Stimulated activated memory B cell treated with anti-CD40 and anti-IgM and Interleukin-4, amounts not matched to agents 10 μg/mL and 1 μg/mL and 100 μg/mL, for 72 hours (primary cell): ENCODE measurements at regions not wholly inside any gene's neighbourhood (a gene's known extent, or its start where the extent isn't known, plus 50 kb on each side); places are given as distances from the start of the nearest gene placed in this dataset.
"Not testable (repeated sequence)": the region's sequence is repeated elsewhere in the genome, so short reads cannot be mapped to it uniquely, and the experiment has no call there.

Experiments
- ATAC-seq: fragments of 150-1000 bp; cut with Tn5 transposase; 2 replicates; pipeline ENCODE4 v1.10.0; 2021
- H3K27ac Mint-ChIP-seq: one replicate; pipeline ENCODE4 v1.8.0; 2022; ENCODE audit warnings: mild to moderate bottlenecking, mixed read lengths
- H3K27me3 Mint-ChIP-seq: one replicate; pipeline ENCODE4 v1.8.0; 2022; ENCODE audit warnings: mixed read lengths
- H3K36me3 Mint-ChIP-seq: one replicate; pipeline ENCODE4 v1.8.0; 2022; ENCODE audit warnings: mixed read lengths
- H3K4me1 Mint-ChIP-seq: one replicate; pipeline ENCODE4 v1.8.0; 2022; ENCODE audit warnings: mixed read lengths
- H3K4me3 Mint-ChIP-seq: one replicate; pipeline ENCODE4 v1.8.0; 2022; ENCODE audit warnings: mild to moderate bottlenecking, moderate library complexity, mixed read lengths
- H3K9me3 Mint-ChIP-seq: one replicate; pipeline ENCODE4 v1.8.0; 2022; ENCODE audit warnings: mixed read lengths

GRCh38 chr4:156411531-156411930 is 457.9 kb upstream of the CTSO start:
- Mint-ChIP-seq H3K27ac (no peak overlapping the region), H3K4me1 (no peaks in the 10 kb centered on the region), H3K4me3 (no peak overlapping the region), H3K36me3 (no peaks in the 10 kb centered on the region), H3K9me3 (peaks cover 3% of the 10 kb centered on the region), H3K27me3 (no peaks in the 10 kb centered on the region)
- no peak for ATAC-seq

DNA sequence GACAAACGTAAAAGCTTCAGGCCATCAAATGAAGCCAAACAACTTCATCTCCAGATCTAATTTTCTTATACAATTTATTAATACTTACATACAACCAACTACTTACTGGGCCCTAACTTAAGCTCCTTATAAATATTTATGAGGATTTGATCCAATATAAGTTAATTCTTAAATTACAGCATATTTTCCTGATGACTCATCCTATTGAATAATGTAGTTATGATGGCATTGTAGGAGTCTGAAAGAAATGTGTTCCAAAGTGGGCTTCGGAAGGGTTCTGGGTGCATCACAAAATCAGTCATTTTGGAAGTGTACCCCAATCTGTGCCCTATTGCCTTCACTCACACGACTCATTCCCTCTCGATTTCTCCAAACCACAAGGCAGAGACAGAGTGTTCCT is 455.1 kb upstream of the CTSO start:
- Mint-ChIP-seq H3K4me1 (no peaks in the 10 kb centered on the region), H3K27me3 (no peaks in the 10 kb centered on the region), H3K4me3 (no peak overlapping the region), H3K9me3 (peaks cover 18% of the 10 kb centered on the region), H3K36me3 (no peaks in the 10 kb centered on the region), H3K27ac (no peak overlapping the region)
- ATAC-seq: no peak

- Mint-ChIP-seq H3K27me3 (no peaks in the 10 kb centered on the region), H3K36me3 (no peaks in the 10 kb centered on the region), H3K27ac (no peak overlapping the region), H3K4me1 (no peaks in the 10 kb centered on the region), H3K4me3 (no peak overlapping the region), H3K9me3 (peaks cover 18% of the 10 kb centered on the region)
- no peak for ATAC-seq
These were observed 447.7 kb upstream of the CTSO start for GRCh38 chr4:156401371-156401770.

GRCh38 chr4:156396534-156396933 is 442.9 kb upstream of the CTSO start:
- Mint-ChIP-seq H3K9me3 (no peaks in the 10 kb centered on the region), H3K4me1 (no peaks in the 10 kb centered on the region), H3K27me3 (no peaks in the 10 kb centered on the region), H3K4me3 (no peak overlapping the region), H3K27ac (no peak overlapping the region), H3K36me3 (no peaks in the 10 kb centered on the region)
- no peak for ATAC-seq

- Mint-ChIP-seq H3K27me3 (no peaks in the 10 kb centered on the region), H3K4me3 (no peak overlapping the region), H3K4me1 (no peaks in the 10 kb centered on the region), H3K9me3 (no peaks in the 10 kb centered on the region), H3K36me3 (no peaks in the 10 kb centered on the region), H3K27ac (no peak overlapping the region)
- ATAC-seq: no peak
These were observed 437.6 kb upstream of the CTSO start for GRCh38 chr4:156391325-156391653.

- Mint-ChIP-seq H3K9me3 (no peaks in the 10 kb centered on the region), H3K27ac (no peak overlapping the region), H3K27me3 (no peaks in the 10 kb centered on the region), H3K4me3 (no peak overlapping the region), H3K36me3 (no peaks in the 10 kb centered on the region), H3K4me1 (no peaks in the 10 kb centered on the region)
- no peak for ATAC-seq
These were observed 437.1 kb upstream of the CTSO start for GRCh38 chr4:156390599-156391324.

GRCh38 chr4:156388826-156389225 is 435.2 kb upstream of the CTSO start:
- H3K4me3 Mint-ChIP-seq: no peak overlapping the region
- H3K4me1 Mint-ChIP-seq: no peaks in the 10 kb centered on the region
- no peaks in the 10 kb centered on the region for H3K9me3 Mint-ChIP-seq
- no peak overlapping the region for H3K27ac Mint-ChIP-seq
- H3K36me3 Mint-ChIP-seq: no peaks in the 10 kb centered on the region
- H3K27me3 Mint-ChIP-seq: no peaks in the 10 kb centered on the region
- ATAC-seq: no peak

DNA sequence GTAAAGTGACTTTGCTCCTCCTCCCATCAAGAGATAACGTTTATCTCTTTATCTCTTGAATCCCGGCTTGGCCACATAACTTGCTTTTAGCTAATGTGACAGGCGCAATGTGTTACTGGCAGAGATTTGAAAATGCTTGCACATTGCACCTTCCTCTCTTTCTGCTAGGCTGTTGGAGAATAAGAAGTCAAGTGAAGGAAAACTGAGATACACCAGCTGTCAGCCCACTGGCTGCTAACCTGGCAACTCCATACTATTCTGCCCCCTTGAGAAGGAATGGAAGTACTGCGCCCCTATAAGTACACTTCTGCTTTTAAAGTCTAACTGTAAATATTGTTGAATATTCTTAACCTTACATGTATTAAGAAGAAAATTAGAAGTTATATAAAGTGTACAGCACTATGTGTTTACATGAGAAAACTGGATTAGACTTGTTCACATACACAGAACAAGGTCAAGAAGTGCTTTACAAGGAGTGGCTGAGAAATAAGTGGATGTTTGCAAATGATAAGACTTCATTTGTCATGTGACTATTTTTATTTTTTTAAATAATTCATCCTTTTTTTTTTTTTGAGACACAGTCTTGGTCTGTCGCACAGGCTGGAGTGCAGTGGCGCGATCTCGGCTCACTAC is 424.5 kb upstream of the CTSO start:
- no peak for ATAC-seq
- H3K27me3 Mint-ChIP-seq: no peaks in the 10 kb centered on the region
- H3K4me1 Mint-ChIP-seq: no peaks in the 10 kb centered on the region
- H3K36me3 Mint-ChIP-seq: no peaks in the 10 kb centered on the region
- no peak overlapping the region for H3K4me3 Mint-ChIP-seq
- peaks cover 4% of the 10 kb centered on the region for H3K9me3 Mint-ChIP-seq
- H3K27ac Mint-ChIP-seq: no peak overlapping the region

DNA sequence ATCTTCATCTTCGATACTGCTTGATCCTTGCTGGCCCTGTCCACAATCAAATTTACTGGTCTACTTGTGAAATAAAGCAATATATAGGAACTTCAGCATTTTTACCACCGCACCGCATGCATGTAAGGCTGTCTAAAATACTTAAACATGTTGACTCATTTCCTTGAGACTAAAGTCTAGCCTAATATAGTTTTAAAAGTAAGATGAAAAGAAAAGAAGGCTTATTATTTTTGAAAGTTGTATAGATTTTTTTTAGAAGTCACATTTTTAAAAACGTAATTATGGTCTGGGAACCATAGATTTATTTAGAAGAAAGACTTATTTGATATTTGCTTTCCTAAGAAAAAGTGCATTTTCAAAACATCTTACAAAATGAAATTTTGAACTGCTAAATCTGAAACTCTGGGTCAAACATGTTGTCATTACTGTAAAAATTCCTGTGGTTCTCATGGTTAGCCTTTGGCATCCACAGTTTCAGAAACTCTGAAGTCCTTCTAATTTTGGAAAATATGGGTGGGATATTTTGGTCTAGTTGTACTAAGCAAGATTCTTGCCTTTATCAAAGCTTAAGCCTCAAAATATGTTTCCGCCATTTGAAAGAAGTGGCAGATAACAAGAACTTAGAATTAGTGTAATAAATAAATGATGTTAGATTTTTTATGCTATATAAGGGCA is 423.5 kb upstream of the CTSO start:
- Mint-ChIP-seq H3K4me3 (no peak overlapping the region), H3K27ac (no peak overlapping the region)

DNA sequence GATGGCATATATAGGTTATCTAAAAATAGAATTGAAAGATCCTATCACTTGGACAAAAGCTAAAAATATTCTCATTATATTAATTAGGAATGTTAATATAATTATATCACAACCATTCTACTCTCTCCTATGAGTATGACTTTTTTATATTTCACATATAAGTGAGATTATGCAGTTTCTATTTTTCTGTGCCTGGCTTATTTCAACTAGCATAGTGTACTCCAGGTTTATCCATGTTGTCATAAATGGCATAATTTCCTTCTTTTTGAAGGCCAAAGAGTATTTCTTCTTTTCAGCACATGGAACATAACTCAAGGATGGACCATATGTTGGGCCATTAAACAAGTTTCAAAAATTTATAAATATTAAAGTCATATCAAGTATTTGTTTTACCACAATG is 421.2 kb upstream of the CTSO start:
- H3K27me3 Mint-ChIP-seq: no peaks in the 10 kb centered on the region
- no peak overlapping the region for H3K4me3 Mint-ChIP-seq
- H3K4me1 Mint-ChIP-seq: no peaks in the 10 kb centered on the region
- no peaks in the 10 kb centered on the region for H3K9me3 Mint-ChIP-seq
- H3K36me3 Mint-ChIP-seq: no peaks in the 10 kb centered on the region
- H3K27ac Mint-ChIP-seq: no peak overlapping the region
- ATAC-seq: no peak

More for the DNA sequence above, 423.5 kb upstream of the CTSO start:
- no peak for ATAC-seq
- Mint-ChIP-seq H3K27me3 (no peaks in the 10 kb centered on the region), H3K9me3 (peaks cover 4% of the 10 kb centered on the region), H3K36me3 (no peaks in the 10 kb centered on the region), H3K4me1 (no peaks in the 10 kb centered on the region)

GRCh38 chr4:156374069-156374468 is 420.4 kb upstream of the CTSO start:
- Mint-ChIP-seq H3K36me3 (no peaks in the 10 kb centered on the region), H3K9me3 (no peaks in the 10 kb centered on the region), H3K4me3 (no peak overlapping the region), H3K4me1 (no peaks in the 10 kb centered on the region), H3K27me3 (no peaks in the 10 kb centered on the region), H3K27ac (no peak overlapping the region)
- ATAC-seq: no peak

- not testable (repeated sequence) for H3K27ac Mint-ChIP-seq, H3K9me3 Mint-ChIP-seq, ATAC-seq, H3K4me3 Mint-ChIP-seq, H3K4me1 Mint-ChIP-seq, H3K27me3 Mint-ChIP-seq, H3K36me3 Mint-ChIP-seq
These were observed 413.8 kb upstream of the CTSO start for GRCh38 chr4:156367502-156367901.

- no peaks in the 10 kb centered on the region for H3K4me1 Mint-ChIP-seq
- ATAC-seq: no peak
- no peak overlapping the region for H3K4me3 Mint-ChIP-seq
- peaks cover 5% of the 10 kb centered on the region for H3K9me3 Mint-ChIP-seq
- H3K27ac Mint-ChIP-seq: no peak overlapping the region
- no peaks in the 10 kb centered on the region for H3K36me3 Mint-ChIP-seq
- H3K27me3 Mint-ChIP-seq: no peaks in the 10 kb centered on the region
These were observed 408.9 kb upstream of the CTSO start for GRCh38 chr4:156362581-156362980.

DNA sequence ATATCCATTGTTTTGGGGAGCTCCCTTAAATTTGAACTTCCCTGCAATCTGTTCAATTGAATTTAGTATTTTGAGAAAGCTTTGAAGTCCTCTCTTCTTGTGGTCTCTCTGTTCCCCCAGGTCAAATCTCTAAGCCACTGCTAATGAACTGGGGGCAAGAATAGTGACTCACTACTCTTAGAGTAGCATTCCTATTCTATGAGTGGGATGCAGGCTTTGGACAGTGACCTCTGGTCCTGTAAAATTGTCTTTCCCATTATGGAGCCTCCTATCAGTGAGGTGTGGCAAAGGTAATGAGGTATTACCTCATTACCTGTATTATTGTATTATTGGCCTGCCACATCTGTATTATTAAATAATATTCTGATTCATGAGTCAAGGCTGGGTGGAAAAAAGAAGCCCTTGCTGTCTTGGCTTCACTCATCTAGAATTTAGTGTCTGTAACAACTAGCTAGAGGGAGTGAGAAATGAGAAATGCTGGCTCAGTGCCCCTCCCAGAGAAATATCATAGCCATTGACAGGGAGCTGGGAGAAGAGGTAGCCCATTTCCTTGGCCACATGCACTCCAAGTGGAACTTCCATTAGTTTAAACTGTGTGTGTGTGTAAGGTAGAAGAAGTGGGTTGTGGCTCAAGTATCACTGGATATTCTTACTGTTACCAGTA is 393.9 kb upstream of the CTSO start:
- H3K27ac Mint-ChIP-seq: no peak overlapping the region
- H3K9me3 Mint-ChIP-seq: no peaks in the 10 kb centered on the region
- no peak overlapping the region for H3K4me3 Mint-ChIP-seq
- H3K4me1 Mint-ChIP-seq: no peaks in the 10 kb centered on the region
- no peak for ATAC-seq
- no peaks in the 10 kb centered on the region for H3K27me3 Mint-ChIP-seq
- H3K36me3 Mint-ChIP-seq: no peaks in the 10 kb centered on the region

DNA sequence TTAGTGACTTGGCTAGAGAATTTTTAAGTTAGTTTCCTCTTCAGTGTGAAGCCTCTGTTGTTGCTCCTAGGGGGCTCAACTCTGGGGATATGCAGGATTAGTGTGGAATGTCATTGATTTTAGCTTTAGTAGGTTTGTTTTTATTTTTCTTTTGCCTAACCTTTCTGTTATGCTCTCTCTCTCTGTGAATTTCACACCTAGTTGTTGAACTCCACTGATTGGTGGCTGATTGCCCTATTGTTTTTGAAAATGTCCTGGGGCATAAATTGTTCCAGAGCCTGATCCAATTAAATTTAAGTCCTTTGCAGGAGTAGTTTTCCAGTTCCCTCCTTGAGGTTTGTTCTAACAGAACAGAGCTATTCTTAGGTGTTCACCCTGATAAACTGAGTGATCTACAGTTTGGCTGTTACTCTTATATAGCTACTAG is 393.3 kb upstream of the CTSO start:
- ATAC-seq: no peak

More for the DNA sequence above, 393.3 kb upstream of the CTSO start:
- H3K9me3 Mint-ChIP-seq: no peaks in the 10 kb centered on the region
- no peaks in the 10 kb centered on the region for H3K27me3 Mint-ChIP-seq
- H3K36me3 Mint-ChIP-seq: no peaks in the 10 kb centered on the region
- H3K4me3 Mint-ChIP-seq: no peak overlapping the region
- H3K4me1 Mint-ChIP-seq: no peaks in the 10 kb centered on the region
- H3K27ac Mint-ChIP-seq: no peak overlapping the region
